SK-N-SH (cell line): ENCODE measurements at regions not wholly inside any gene's neighbourhood (a gene's known extent, or its start where the extent isn't known, plus 50 kb on each side); places are given as distances from the start of the nearest gene placed in this dataset.

ENCODE experiments used
- EP300 ChIP-seq, 2 experiments: IDR thresholded peaks; 2 replicates each; pipeline versions ENCODE4 v1.4.0 to v1.6.1; 2012; ENCODE audit warnings: borderline replicate concordance in 1 of 2, low read depth in 1 of 2, low read length in 1 of 2
- EZH2phosphoT487 ChIP-seq: fragments of 200-600 bp; sonication (generic); IDR thresholded peaks from 2 replicates; pipeline ENCODE4 v1.6.1; 2017; ENCODE audit warnings: low read depth, mixed run types, mild to moderate bottlenecking, antibody characterized with exemption, moderate library complexity, borderline replicate concordance
- GABPA ChIP-seq: IDR thresholded peaks from 2 replicates; pipeline ENCODE4 v1.4.0; 2012; ENCODE audit warnings: low read depth, mild to moderate bottlenecking
- POLR2AphosphoS5 ChIP-seq: IDR thresholded peaks from 2 replicates; pipeline ENCODE4 v1.6.1; 2012; ENCODE audit warnings: low read depth, low read length
- RFX5 ChIP-seq: IDR thresholded peaks from 2 replicates; pipeline ENCODE4 v1.6.1; 2012; ENCODE audit warnings: mild to moderate bottlenecking, improper control_type of control experiment, low read length
- TF ChIP-seq, protein P1 (sequence below): fragments of 200-600 bp; sonication (generic); IDR thresholded peaks from 2 replicates; pipeline ENCODE4 v1.6.1; 2017; ENCODE audit warnings: antibody characterized with exemption, mild to moderate bottlenecking, moderate library complexity
- TF ChIP-seq, protein P2 (sequence below): IDR thresholded peaks from 2 replicates; pipeline ENCODE4 v1.6.1; 2012; ENCODE audit warnings: mild to moderate bottlenecking, low read depth, low read length, moderate library complexity
- TF ChIP-seq, protein P3 (sequence below): fragments of 150-350 bp; IDR thresholded peaks from 2 replicates; pipeline ENCODE4 v1.6.1; 2017; ENCODE audit warnings: antibody characterized with exemption, low read length, low read depth, borderline replicate concordance

DNA sequence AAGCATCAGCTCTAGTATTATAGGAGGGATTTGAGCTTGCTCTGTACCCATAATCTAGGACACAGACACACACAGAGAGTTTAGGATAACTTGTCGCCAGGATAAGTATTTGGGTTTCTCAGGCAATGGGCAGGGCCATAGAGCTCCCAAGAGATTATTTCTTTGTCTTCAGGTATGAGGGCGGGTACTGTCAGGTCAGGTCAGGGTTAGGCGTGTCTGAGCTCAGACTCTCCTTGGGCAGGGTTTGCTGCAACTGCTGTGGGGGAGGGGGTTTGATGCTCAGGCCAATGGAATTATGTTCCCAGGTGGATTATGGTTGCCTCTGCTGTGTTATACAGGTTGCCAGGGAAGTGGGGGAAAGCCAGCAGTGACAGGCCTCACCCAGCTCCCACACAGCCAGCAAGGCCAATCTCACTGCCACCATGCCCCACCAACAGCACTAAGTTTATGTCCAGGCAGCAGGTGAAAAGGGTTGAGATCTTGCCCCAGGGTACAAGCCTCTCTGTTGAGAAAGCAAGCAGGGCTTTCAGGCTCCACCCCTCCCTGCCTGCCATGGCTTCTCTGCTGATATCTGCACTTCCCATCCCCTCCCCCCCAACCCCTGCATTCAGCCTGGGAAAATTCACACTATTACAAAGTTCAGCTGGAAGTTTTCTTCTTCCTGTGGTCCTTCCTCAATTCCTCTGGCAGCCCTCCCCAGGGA is 101.3 kb downstream of the RRAGB start:
- TF ChIP-seq, protein P1, sequence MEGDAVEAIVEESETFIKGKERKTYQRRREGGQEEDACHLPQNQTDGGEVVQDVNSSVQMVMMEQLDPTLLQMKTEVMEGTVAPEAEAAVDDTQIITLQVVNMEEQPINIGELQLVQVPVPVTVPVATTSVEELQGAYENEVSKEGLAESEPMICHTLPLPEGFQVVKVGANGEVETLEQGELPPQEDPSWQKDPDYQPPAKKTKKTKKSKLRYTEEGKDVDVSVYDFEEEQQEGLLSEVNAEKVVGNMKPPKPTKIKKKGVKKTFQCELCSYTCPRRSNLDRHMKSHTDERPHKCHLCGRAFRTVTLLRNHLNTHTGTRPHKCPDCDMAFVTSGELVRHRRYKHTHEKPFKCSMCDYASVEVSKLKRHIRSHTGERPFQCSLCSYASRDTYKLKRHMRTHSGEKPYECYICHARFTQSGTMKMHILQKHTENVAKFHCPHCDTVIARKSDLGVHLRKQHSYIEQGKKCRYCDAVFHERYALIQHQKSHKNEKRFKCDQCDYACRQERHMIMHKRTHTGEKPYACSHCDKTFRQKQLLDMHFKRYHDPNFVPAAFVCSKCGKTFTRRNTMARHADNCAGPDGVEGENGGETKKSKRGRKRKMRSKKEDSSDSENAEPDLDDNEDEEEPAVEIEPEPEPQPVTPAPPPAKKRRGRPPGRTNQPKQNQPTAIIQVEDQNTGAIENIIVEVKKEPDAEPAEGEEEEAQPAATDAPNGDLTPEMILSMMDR = no peak
- TF ChIP-seq, protein P2, sequence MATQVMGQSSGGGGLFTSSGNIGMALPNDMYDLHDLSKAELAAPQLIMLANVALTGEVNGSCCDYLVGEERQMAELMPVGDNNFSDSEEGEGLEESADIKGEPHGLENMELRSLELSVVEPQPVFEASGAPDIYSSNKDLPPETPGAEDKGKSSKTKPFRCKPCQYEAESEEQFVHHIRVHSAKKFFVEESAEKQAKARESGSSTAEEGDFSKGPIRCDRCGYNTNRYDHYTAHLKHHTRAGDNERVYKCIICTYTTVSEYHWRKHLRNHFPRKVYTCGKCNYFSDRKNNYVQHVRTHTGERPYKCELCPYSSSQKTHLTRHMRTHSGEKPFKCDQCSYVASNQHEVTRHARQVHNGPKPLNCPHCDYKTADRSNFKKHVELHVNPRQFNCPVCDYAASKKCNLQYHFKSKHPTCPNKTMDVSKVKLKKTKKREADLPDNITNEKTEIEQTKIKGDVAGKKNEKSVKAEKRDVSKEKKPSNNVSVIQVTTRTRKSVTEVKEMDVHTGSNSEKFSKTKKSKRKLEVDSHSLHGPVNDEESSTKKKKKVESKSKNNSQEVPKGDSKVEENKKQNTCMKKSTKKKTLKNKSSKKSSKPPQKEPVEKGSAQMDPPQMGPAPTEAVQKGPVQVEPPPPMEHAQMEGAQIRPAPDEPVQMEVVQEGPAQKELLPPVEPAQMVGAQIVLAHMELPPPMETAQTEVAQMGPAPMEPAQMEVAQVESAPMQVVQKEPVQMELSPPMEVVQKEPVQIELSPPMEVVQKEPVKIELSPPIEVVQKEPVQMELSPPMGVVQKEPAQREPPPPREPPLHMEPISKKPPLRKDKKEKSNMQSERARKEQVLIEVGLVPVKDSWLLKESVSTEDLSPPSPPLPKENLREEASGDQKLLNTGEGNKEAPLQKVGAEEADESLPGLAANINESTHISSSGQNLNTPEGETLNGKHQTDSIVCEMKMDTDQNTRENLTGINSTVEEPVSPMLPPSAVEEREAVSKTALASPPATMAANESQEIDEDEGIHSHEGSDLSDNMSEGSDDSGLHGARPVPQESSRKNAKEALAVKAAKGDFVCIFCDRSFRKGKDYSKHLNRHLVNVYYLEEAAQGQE = no peak
- TF ChIP-seq EZH2phosphoT487 (no peak), RFX5 (no peak), POLR2AphosphoS5 (no peak), EP300 (IDR thresholded peaks at IDR 0.05; ENCODE audit: borderline replicate concordance in 1 of 2, low read depth in 1 of 2, low read length in 1 of 2) (no peak), GABPA (no peak)
- TF ChIP-seq, protein P3, sequence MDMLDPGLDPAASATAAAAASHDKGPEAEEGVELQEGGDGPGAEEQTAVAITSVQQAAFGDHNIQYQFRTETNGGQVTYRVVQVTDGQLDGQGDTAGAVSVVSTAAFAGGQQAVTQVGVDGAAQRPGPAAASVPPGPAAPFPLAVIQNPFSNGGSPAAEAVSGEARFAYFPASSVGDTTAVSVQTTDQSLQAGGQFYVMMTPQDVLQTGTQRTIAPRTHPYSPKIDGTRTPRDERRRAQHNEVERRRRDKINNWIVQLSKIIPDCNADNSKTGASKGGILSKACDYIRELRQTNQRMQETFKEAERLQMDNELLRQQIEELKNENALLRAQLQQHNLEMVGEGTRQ = no peak
